NCI-H345 (cell line): ENCODE measurements at regions not wholly inside any gene's neighbourhood (a gene's known extent, or its start where the extent isn't known, plus 50 kb on each side); places are given as distances from the start of the nearest gene placed in this dataset.

ENCODE experiments used
- DNase-seq: peaks from one replicate; lab custom pipeline; 2025; lab: John Stamatoyannopoulos, UW

DNA sequence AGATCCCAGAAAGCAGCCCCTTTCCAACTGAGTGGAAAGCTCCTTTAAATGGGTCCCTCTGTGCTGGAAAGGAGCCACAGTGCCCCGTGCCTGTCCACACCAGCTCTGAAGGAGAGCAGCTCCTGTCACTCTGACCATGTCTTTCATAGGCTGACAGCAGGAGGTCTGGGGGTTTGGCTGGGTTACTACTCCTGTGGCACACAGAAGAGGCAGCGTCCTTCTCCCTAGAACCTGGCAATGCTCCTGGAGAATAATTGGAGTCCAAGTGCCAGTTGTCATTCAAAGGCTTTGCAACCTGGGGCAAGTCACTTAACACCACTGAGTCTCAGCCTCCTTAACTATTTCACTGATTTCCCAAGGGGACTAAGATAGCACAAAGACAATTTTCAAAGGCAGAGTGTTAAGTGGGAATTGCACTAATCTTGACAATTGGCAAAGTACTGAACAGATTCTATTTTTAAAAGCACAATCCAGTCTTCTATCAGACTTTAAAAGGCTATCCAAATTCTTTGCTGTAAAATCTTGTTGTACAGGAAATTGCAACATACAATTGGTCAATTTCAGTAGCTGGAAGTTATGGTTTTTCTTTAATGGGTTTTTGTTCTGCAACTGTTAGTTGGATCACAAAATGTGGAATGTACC lies 457.2 kb downstream of the KIF16B start:
- DNase-seq: no peak

- DNase-seq: no peak
Measured at GRCh38 chr20:16113736-16114135, 459.5 kb downstream of the KIF16B start.

DNA sequence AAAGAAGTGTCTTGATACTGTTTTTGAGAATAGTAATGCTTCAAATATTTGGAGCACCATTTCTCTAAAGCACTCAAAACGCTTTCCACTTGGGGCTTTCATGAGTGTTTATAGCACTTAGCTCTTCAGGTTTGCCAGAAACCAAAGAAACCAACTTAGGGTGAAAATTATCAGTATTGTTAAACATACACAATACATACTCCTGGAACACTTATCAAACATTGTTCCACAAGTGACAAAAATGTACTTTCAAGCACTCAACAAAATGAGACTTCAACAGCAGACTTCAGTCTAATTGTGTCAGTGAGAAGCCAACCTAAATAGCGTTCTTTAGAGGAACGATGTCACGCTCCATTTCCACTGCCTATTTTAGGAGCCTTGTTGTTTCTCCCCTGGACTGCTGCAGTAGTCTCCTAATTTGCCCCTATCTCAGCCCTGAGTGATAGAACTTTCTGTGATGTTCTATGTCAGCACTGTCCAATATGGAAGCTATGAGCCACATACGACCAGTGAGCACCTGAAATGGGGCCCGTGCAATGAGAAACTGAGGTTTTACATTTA lies 461.3 kb downstream of the KIF16B start:
- peak; percentile 55 for DNase-seq

DNA sequence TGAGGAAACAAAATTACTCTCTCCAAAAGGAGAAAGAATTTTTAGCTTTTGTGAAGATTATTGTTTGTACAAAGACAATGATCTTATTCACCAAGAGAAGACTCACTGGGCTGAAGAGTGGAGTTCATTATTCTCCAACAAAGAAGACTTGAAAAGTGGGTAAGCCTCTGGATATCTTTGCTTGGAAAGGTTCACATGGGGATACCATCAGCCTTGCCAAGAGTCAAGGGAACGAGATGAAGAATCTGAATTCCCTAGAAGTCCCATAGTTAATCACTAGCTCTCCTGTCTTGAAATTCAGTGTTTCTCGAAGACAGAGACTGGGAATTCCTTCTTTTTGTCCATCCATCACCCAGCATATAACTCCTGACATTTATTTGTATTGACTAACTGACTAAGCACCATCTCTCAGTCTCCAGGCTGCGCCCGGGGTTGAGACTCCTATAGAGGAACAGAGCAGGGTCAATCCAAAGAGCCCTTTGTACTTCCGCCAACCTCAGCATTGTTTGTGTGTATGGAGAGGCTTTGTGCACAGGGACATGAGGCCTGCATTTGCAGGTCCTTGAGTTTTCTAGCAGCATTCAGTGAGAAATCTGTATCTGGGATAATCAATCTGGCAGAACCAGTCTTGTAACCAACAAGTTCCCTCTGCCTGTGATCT lies 461.9 kb downstream of the KIF16B start:
- DNase-seq: peak; percentile 55

GRCh38 chr20:16107172-16107870 lies 465.9 kb downstream of the KIF16B start:
- DNase-seq: no peak

DNA sequence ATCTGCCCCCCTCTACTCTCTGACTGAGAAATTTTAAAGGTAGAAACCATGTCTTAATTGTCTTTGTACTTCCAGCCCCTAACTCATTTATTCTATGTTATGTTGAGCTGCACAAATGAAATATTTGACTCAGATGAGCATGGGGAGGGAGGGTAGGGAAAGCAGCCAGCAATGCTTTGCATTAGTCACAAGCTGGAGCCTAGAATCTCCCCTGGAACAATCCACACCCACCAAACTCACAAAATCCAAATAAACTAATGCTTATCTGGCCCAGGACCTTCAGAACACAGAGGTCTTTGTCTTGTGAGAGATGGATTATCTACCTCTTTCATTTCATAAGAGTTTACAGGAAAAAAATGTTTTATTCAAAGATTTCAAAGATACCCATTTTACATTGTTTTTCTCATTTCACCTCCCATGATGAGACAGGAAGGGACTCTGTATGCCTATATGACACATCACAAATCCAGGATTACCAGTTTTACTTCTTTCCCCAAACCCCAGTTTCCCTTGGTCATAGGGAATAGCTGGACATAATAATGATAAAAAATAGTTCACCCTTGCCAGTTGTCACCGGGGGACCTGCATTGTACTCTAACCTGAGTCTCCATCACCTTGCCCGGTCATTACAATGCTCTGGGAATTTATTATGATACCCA lies 466.9 kb downstream of the KIF16B start:
- no peak for DNase-seq

DNA sequence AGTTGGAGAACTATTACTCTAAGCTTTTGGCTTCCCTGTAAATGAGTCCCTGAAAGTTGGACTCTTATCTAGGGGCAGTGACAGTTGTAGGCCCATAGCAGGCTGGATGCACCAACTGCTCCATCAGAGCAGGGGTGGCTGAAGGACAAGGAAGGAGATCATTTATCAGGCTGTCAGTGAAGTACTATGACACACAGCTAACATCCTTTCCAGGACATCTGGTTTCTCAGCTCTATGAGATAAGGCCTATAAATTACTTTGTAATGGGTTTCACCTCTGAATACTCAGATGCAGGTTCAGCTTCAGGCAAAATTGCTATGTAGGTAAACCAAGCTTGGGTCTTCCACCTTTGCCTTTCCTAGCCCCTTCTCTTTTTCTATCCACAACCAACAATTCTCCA lies 468.5 kb downstream of the KIF16B start:
- no peak for DNase-seq
